IPS-18c (cell line): ENCODE measurements at regions not wholly inside any gene's neighbourhood (a gene's known extent, or its start where the extent isn't known, plus 50 kb on each side); places are given as distances from the start of the nearest gene placed in this dataset.

ENCODE experiments used
- H3K4me3 ChIP-seq: 2 replicates; pipeline ENCODE4 v1.7.0; 2013; ENCODE audit warnings: low read depth, mild to moderate bottlenecking, low read length, moderate library complexity; ENCODE audit not compliant: insufficient read depth
- H3K9me3 ChIP-seq: one replicate; pipeline ENCODE4 v1.6.1; 2013; ENCODE audit warnings: mild to moderate bottlenecking, low read length, moderate library complexity; ENCODE audit not compliant: control insufficient read depth, insufficient read depth

DNA sequence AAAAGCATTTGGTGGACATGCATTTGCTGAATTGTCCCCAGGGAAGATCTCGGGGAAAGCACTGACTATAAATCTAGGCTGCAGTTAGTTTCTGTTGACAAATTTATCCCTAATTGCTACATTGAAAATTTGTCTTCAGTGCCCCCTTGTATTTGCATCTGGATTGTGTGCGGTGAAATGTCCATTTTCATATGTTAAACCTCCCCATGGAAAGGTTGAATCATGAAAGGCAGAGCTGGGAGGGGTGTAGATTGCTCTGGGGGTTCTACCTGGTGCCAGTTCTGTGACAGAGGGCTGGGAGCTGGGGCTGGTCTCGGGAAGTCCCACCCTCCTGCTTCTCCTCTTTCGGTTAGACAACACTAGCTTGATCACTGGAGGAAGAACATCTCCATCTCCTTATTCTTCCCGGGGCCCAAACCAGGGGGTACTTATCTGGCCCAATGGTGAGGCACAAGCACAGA, 101.9 kb downstream of the GADD45G start:
- Histone ChIP-seq H3K9me3 (no peaks in the 10 kb centered on the region), H3K4me3 (no peak overlapping the region)

DNA sequence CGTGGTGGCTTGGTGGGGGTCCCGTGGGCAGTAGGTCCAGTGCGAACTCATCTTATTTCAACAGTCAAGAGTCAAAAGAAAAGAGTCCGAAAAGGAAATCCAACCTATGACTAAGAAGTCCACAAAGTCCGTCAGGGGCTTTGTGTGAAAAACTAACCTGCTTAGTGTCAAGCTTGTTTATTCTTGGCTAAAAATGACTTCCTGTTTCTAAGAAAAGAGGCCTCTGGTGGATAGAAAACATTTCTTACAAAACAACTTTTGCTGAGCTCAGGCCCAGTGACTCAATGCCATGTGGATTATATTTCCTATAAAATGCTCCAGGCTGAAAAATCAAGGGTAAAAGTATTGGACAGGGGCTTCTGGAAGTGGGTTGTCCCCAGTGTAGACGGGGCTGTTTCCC, 105.9 kb downstream of the GADD45G start:
- Histone ChIP-seq H3K9me3 (no peaks in the 10 kb centered on the region), H3K4me3 (no peak overlapping the region)

DNA sequence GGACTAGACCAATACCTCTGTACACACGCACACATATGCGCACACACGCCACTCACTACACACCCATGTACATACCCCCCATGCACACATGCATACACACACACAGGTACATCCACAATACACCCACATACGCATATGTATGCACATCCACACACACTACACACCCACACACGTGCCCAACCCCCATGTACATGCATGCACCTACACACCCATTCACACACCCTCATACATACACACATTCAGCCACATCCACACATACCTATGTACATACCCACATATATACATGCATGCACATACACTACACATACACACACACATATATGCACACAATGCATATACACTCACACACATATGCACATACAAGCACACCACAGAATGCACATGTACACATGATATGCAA, 107.1 kb downstream of the GADD45G start:
- Histone ChIP-seq H3K4me3 (no peak overlapping the region), H3K9me3 (no peaks in the 10 kb centered on the region)

DNA sequence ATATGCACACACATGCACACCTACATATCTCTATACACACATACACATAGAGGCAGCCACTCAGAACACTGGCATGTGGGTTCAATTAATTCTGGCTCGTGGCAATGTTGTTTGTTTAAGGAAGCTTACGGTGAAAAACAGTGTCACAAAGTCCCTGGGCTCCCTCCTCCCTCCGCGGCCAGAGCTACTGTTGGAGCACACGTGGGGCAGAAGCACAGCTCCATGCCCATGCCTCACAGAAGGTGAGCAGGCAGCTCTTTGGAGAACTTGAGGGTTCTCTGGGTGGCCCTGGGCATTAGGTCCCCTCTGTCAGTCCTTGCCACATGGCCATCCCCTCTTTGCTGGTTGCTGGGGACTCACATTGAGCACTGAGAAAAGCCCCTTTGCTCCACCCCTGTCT, 107.5 kb downstream of the GADD45G start:
- Histone ChIP-seq H3K9me3 (no peaks in the 10 kb centered on the region), H3K4me3 (no peak overlapping the region)

GRCh38 chr9:89714321-89714720, 109.5 kb downstream of the GADD45G start:
- no peak overlapping the region for H3K4me3 ChIP-seq
- no peaks in the 10 kb centered on the region for H3K9me3 ChIP-seq

DNA sequence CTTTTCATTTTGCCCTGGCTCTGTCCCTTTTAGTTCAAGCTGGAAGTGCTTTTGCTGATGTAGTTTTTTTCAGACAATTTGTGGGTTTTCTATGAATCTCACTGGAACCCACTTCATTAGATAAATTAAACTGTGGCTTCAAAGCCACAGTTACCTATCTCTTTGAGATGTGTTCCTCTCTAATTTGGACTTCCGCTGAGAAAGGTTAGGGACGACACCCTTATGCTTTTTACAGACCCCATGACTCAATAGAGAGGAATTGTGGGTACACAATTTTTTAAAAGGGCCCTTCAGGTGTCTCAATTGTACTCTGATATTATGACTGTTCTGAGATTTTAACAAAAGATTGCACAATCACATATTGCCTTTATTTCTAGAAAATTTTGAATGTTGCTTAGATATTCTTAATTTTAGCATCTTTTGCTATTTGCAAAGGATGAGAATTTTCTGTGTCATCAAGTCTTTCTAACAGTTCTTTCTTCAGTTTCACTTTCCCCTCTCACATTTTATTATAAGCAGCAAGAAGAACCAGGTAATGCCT, 110.6 kb downstream of the GADD45G start:
- H3K9me3 ChIP-seq: no peaks in the 10 kb centered on the region
- no peak overlapping the region for H3K4me3 ChIP-seq

DNA sequence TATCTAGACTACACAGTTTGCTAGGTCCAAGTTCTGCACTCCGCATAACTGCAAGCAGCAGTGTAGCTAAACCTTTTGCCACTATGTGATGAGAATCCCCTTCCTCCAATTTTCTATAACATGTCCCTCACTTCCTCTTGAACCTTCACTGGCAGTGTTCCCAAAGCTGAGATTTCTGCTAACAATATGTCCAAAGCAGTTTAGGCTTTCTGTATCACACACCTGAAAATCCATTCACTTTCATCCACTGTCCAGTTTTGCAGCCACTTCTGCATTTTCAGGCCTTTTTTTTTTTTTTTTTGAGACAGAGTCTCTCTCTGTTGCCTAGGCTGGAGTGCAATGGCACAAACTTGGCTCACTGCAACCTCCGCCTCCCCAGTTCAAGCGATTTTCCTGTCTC, 111.1 kb downstream of the GADD45G start:
- Histone ChIP-seq H3K9me3 (no peaks in the 10 kb centered on the region), H3K4me3 (no peak overlapping the region)

DNA sequence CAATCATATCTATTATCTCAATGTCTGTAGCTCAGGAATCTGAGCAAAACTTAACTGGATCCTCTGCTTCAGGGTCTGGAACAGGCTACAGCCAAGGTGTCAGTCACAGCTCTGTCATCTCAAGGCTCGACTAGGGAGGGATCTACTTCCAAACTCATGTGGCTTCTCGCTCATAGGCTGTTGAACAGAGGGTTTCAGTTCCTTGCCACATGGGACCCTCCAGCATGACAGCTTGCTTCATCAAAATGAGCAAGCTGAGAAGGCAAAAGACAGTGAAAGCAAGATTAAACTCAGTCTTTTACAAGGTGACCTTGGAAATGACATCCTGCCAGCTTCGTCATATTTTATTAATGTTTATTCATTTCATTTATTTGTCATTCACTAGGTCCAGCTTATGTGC, 111.7 kb downstream of the GADD45G start:
- Histone ChIP-seq H3K4me3 (no peak overlapping the region), H3K9me3 (no peaks in the 10 kb centered on the region)

DNA sequence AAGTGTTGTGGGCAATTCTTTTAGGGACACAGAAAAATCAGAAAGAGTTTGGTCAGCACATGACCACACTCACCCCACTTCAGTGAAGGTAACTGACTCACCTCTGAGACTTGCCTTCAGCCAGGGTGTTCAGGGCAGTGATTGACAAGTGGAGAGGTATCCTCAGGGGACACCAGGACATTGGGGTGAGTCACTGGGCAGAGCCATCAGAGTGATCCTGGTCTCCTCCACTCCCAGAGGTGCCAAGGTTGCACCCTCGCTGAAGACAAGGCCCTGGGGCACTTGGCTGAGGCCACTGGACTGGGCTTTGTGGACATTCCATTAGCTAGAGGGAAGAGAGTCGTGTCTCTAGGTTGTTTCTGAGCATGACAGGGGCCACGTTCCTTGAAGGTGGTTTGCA, 113.4 kb downstream of the GADD45G start:
- no peak overlapping the region for H3K4me3 ChIP-seq
- no peaks in the 10 kb centered on the region for H3K9me3 ChIP-seq

DNA sequence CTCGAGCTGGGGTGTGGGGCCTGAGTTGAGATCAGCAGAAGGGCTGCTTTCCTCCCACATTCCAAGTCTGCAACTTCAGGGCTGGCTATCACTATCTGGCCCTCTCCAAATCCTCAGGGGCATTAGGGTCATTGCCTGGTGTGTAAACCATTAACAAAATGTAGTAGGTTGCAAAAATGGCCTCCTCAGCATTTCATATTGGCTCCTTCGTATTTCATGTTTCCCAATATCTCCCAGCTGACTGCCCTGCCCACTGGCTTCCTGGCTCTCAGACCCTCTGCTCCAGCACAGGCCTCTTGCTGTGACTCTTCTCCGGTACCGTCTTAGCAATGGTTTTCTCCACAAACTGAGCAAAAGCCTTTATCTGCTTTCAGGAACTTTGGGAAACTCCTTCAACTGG, 113.8 kb downstream of the GADD45G start:
- H3K4me3 ChIP-seq: no peak overlapping the region
- no peaks in the 10 kb centered on the region for H3K9me3 ChIP-seq

- Histone ChIP-seq H3K4me3 (no peak overlapping the region), H3K9me3 (no peaks in the 10 kb centered on the region)
Measured at GRCh38 chr9:89719202-89719601, 114.4 kb downstream of the GADD45G start.

GRCh38 chr9:89720696-89721175, 115.9 kb downstream of the GADD45G start:
- no peak overlapping the region for H3K4me3 ChIP-seq
- H3K9me3 ChIP-seq: no peaks in the 10 kb centered on the region

GRCh38 chr9:89721176-89721700, 116.4 kb downstream of the GADD45G start:
- H3K4me3 ChIP-seq: no peak overlapping the region
- H3K9me3 ChIP-seq: no peaks in the 10 kb centered on the region

GRCh38 chr9:89721971-89722530, 117.2 kb downstream of the GADD45G start:
- no peak overlapping the region for H3K4me3 ChIP-seq
- peaks cover 1% of the 10 kb centered on the region for H3K9me3 ChIP-seq

- peaks cover 2% of the 10 kb centered on the region for H3K9me3 ChIP-seq
- no peak overlapping the region for H3K4me3 ChIP-seq
Measured at GRCh38 chr9:89722712-89723111, 117.9 kb downstream of the GADD45G start.

- H3K4me3 ChIP-seq: no peak overlapping the region
- peaks cover 2% of the 10 kb centered on the region for H3K9me3 ChIP-seq
Measured at GRCh38 chr9:89723469-89724100, 118.8 kb downstream of the GADD45G start.

DNA sequence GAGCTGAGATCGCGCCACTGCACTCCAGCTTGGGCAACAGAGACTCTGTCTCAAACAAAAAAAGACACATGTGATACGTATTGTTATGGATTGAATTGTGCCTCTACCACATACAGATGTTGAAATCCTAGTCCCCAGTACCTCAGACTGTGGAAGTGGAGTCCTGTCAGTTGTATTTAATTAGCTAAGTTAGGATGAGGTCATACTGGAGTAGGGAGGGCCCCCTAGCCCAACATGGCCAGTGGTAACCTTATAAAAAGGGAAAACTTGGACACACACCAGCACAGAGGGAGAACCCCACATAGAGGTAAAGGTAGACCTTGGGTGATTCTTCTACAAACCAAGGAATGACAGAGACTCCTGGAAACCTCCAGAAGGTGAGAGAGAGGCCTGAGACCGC, 119.8 kb downstream of the GADD45G start:
- Histone ChIP-seq H3K4me3 (no peak overlapping the region), H3K9me3 (peaks cover 2% of the 10 kb centered on the region)

- peaks cover 2% of the 10 kb centered on the region for H3K9me3 ChIP-seq
- H3K4me3 ChIP-seq: no peak overlapping the region
Measured at GRCh38 chr9:89725271-89725670, 120.5 kb downstream of the GADD45G start.
